GM19324 (cell line): ENCODE measurements at regions not wholly inside any gene's neighbourhood (a gene's known extent, or its start where the extent isn't known, plus 50 kb on each side); places are given as distances from the start of the nearest gene placed in this dataset.
"Not testable (repeated sequence)": the region's sequence is repeated elsewhere in the genome, so short reads cannot be mapped to it uniquely, and the experiment has no call there.

ENCODE experiments used
- ATAC-seq: cut with Tn5 transposase; IDR thresholded peaks from one replicate; pipeline ENCODE4 v1.9.1; 2021; ENCODE audit warnings: mild to moderate bottlenecking, moderate library complexity; ENCODE audit not compliant: unreplicated experiment, low FRiP score

GRCh38 chr6:134647861-134648260, 302.0 kb downstream of the ALDH8A1 start:
- ATAC-seq: no peak

GRCh38 chr6:134642819-134643218, 307.1 kb downstream of the ALDH8A1 start:
- ATAC-seq: no peak

- no peak for ATAC-seq
Observed at GRCh38 chr6:134642279-134642678, 307.6 kb downstream of the ALDH8A1 start.

DNA sequence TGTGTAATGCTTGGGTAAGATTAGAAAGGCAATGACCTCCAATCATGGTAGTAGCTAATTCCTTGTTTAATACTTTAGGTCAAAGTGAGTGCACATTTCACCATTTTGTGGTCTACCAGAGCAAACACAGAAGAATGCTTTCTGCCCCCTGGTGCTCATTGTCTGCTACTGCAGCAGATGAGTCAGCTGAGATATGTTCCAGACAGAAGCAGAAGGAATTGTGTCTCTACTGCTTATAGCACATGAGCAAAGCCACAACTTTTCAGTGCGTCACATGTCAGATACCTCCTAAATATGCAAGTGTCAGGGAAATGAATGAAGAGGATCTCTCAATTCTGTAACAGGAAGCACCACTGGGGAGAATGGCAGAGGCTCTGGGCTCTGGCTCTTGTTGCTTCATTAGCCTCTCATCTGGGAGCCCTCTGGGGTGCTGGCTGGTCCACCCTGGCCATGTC, 308.9 kb downstream of the ALDH8A1 start:
- no peak for ATAC-seq

GRCh38 chr6:134640229-134640628, 309.7 kb downstream of the ALDH8A1 start:
- no peak for ATAC-seq

GRCh38 chr6:134637847-134638437, 312.0 kb downstream of the ALDH8A1 start:
- no peak for ATAC-seq

DNA sequence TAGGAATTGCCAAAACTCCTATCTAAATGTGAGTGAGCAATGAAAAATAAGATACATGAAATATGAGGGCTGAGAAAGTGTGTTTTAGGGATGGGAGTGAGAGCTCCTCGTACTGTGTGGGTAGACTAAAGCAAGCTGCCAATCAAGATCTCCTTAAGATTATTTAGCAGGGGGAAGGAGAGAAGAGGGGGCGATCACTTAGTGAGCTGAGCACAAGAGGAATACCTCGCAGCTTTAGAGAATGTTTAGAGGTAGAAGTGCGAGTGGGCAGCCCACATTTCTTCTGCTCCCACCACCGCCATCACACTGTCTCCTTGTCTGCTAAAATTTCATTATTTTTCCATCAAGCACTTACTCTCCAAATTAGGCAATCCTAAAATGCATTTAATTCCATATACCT, 312.6 kb downstream of the ALDH8A1 start:
- ATAC-seq: no peak

DNA sequence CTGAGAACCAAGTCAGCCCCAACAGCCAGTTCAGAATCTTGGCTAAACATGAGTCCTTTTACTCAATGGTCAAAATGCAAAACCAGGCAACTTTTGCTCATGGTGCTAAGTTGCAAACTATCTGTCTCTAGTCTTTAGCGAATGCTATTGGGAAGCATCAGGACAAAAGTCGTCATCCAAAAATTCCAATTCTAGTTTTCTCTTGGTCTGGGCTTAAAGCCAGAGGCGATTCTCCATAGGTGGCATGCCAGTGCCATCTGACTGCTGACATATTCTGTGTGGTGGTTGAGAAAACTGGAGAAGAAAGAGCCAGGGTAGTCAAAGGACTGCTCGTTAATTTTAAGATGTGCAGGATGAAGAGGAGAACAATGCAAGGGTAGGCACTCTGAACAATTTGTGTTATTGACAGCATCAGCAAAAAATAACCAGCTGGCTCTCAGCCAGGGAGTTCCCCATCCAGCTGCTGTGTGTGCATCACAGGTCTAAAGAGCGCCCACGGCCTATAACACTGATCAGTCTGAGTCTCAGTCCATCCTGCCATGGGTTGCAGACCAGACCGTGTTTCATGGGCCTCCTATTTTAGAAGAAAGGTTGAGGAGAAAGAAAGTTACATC, 313.6 kb downstream of the ALDH8A1 start:
- ATAC-seq: no peak

DNA sequence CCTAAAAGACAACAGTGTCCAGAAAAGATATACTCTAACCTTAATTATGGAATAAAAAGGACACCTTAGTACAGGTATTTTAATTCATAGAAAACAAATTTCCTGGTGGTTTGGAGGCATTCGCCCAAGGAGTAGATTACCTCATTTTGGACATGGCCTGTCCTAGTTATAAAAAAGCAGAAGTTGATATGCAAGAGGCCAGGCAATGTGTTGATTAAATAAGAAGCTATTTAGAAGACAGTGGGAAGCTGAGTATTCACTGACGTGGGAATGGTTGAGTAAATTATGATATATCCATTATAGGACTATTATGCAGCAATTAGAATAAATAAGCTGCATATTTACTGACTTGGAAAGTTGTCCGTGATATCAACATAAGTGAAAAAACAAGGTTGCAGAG, 314.9 kb downstream of the ALDH8A1 start:
- ATAC-seq: no peak

DNA sequence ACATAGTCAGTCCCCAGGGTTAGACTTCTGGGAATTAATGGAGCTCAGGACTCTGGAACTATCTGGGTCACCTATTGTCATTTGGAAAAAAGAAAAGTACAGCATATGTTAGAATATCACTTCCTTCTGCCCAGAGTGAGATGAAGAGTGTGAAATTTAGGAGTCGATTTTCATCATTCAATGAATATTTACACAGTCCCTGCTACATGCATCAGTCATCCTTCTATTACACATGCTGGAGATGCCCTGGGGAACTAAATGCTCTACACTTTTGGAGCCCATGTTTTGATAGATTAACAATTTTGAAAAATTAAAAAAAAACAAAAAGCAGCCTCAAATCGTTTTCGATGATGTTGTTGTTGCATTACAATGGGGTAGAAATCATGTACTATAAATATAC, 315.4 kb downstream of the ALDH8A1 start:
- no peak for ATAC-seq

- ATAC-seq: not testable (repeated sequence)
Observed at GRCh38 chr6:134632982-134633940, 315.3 kb upstream of the SGK1 start.

- ATAC-seq: no peak
Observed at GRCh38 chr6:134632024-134632423, 314.1 kb upstream of the SGK1 start.

GRCh38 chr6:134631398-134631924, 313.5 kb upstream of the SGK1 start:
- no peak for ATAC-seq

DNA sequence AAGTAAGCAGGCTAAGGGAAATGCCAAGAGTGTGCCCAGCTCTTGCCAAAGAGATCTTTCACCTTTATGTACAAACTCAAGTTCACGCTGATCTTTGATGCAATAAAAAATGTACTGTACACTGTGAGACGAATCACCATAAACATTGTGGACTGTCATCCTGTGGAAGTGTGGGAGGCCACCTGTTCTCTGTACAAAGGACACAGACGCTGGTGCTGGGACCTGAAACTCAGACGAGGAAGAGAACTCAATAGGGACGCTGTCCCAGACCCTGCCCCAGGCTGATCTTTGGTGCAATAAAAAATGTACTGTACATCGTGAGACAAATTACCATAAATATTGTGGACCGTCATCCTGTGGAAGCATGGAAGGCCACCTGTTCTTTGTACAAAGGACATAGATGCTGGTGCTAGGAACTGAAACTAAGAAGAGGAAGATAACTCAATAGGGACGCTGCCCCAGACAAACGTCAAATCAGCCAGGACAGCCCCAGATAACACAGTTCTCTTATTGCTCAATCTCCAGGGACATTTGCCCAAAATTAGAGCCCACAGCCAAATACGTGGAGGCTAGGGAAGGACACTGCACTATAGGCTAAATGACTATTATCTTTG, 312.7 kb upstream of the SGK1 start:
- no peak for ATAC-seq

DNA sequence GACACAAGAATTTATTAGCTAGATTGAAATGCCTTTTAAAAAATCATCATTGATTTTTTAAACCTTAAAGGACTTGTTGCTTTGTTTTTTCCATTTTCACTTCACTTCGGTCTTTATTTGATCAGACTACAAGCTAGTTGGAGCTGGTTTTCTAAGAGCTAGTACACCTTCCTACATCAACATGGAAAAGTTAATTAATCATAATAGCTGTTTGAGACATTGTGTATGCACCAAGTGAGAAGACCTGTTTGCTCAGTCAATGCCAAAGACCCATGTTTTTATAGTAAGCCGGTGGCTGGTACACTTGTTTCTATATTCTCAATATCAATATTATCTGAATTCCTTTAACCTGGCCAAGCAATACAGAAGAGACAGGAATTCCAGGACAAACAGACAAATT, 310.2 kb upstream of the SGK1 start:
- ATAC-seq: no peak

GRCh38 chr6:134627707-134628106, 309.8 kb upstream of the SGK1 start:
- ATAC-seq: no peak

GRCh38 chr6:134626589-134626988, 308.7 kb upstream of the SGK1 start:
- ATAC-seq: no peak

GRCh38 chr6:134626086-134626485, 308.2 kb upstream of the SGK1 start:
- ATAC-seq: no peak

DNA sequence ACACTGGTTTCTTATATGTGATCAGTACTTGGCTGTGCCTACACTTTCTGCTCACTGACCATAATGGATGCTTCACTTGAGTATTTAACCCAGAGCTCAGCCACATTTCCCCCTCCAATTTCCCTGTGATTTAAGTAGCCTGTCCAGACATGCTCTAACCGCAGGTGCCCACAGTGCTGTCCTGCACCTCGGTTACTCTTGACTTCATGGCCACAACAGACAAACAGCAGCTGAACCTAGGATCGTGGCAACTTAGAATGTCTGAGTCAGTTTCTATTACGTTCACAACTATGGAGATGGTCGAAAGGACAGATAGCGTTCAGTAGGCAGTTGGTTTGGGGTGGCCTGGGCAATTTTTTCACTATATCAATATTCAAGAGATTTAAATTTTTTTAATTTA, 306.9 kb upstream of the SGK1 start:
- ATAC-seq: no peak

DNA sequence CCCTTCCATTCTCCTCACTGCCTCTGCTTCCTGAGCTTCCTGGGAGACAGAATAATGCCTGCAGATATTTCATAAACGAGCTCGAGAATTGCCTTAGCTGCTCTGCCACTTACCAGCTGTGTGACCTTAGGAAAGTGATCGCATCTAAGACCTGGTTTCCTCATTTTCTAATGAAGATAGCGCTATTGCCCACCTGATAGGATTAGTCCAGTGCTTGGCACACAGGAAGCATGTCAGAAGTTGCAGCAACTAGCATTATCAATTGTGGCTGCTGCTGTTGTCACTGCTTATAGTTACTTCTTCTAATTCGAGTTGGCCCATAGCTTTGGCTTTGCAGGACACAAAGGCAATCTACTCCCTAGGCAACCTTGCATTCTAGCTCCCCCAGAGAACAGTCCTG, 305.5 kb upstream of the SGK1 start:
- no peak for ATAC-seq
